HCT116 (cell line): ENCODE measurements at regions not wholly inside any gene's neighbourhood (a gene's known extent, or its start where the extent isn't known, plus 50 kb on each side); places are given as distances from the start of the nearest gene placed in this dataset.

Experiments
- ATAC-seq: fragments of 200-7000 bp; cut with Tn5 transposase; 2 replicates; pipeline ENCODE4 v1.9.1; 2020; ENCODE audit warnings: mild to moderate bottlenecking, moderate library complexity
- BruUV-seq: library from RNA; stranded (reverse); fragments of 400-500 nt; replicated peaks from 2 replicates; lab custom pipeline; 2021; lab: Mats Ljungman, UMichigan
- CTCF ChIA-PET: fragments of 300-600 bp; sonication (Branson Sonifier 250); formaldehyde crosslinking; loops from one replicate; lab custom pipeline; 2021; ENCODE audit warnings: antibody characterized with exemption; lab: Charles Lee
- POLR2A ChIA-PET: fragments of 300-600, 350-600 bp; sonication (Branson Sonifier 250); formaldehyde crosslinking; loops from one replicate; lab custom pipeline; 2021; ENCODE audit warnings: antibody characterized with exemption; lab: Charles Lee
- RAD21 ChIA-PET, 2 experiments: fragments of 300-600 bp; sonication (Branson Sonifier 250); formaldehyde crosslinking; loops; one replicate each; lab custom pipeline; 2023; ENCODE audit warnings: low total read pairs in 2 of 2; ENCODE audit not compliant: uncharacterized antibody in 2 of 2, unreplicated experiment in 2 of 2, low non-redundant PET in 1 of 2; lab: Charles Lee
- DNase-seq: peaks from one replicate; pipeline ENCODE4 v3.0.0-alpha.2; 2010; ENCODE audit warnings: low read depth, low spot score
- H2AFZ ChIP-seq: fragments of 200-600 bp; shearing (Covaris generic), sonication (generic); 2 replicates; pipeline ENCODE4 v1.6.1; 2017; ENCODE audit warnings: low read depth, mixed run types, mixed read lengths, antibody characterized with exemption, low read length; ENCODE audit not compliant: poor library complexity, severe bottlenecking
- H3K27ac ChIP-seq: 2 replicates; pipeline ENCODE4 v1.5.1; 2012; ENCODE audit warnings: low read depth, low read length
- H3K27me3 ChIP-seq: fragments of 200-600 bp; sonication (generic); 2 replicates; pipeline ENCODE4 v1.6.1; 2016; ENCODE audit warnings: mixed run types, low read length, mixed read lengths; ENCODE audit not compliant: insufficient read depth
- H3K36me3 ChIP-seq, 2 experiments: fragments of 200-500 bp in 1 of 2; fragments of 200-600 bp in 1 of 2; sonication (Bioruptor generic) in 1 of 2; sonication (generic) in 1 of 2; 2 replicates each; pipeline versions ENCODE4 v1.5.1 to v1.6.1; 2014 to 2016; ENCODE audit warnings: low read length in 2 of 2, inconsistent platforms in 1 of 2, mixed read lengths in 1 of 2, mixed run types in 1 of 2; ENCODE audit not compliant: insufficient read depth in 2 of 2, control insufficient read depth in 1 of 2
- H3K4me1 ChIP-seq, 2 experiments: fragments of 200-600 bp in 1 of 2; sonication (generic) in 1 of 2; 2 replicates each; pipeline versions ENCODE4 v1.5.1 to v1.6.1; 2012 to 2017; ENCODE audit warnings: low read length in 2 of 2, inconsistent platforms in 1 of 2, mild to moderate bottlenecking in 1 of 2, mixed read lengths in 1 of 2, mixed run types in 1 of 2, moderate library complexity in 1 of 2; ENCODE audit not compliant: insufficient read depth in 2 of 2, control insufficient read depth in 1 of 2
- H3K4me2 ChIP-seq: fragments of 200-600 bp; sonication (generic); 2 replicates; pipeline ENCODE4 v1.6.1; 2017; ENCODE audit warnings: mixed run types, low read length, mixed read lengths
- H3K4me3 ChIP-seq, 2 experiments: fragments of 200-600 bp in 1 of 2; sonication (generic) in 1 of 2; replicated peaks in 1 of 2; 2 replicates each; pipeline ENCODE4 v1.5.1; 2011 to 2016; ENCODE audit warnings: low read length in 2 of 2, control low read depth in 1 of 2, low read depth in 1 of 2, mild to moderate bottlenecking in 1 of 2, mixed read lengths in 1 of 2, mixed run types in 1 of 2
- H3K79me2 ChIP-seq: fragments of 200-600 bp; sonication (generic); 2 replicates; pipeline ENCODE4 v1.6.1; 2017; ENCODE audit warnings: mild to moderate bottlenecking, mixed run types, low read length, moderate library complexity, mixed read lengths; ENCODE audit not compliant: insufficient read depth
- H3K9ac ChIP-seq: fragments of 200-600 bp; sonication (generic); 2 replicates; pipeline ENCODE4 v1.6.1; 2016; ENCODE audit warnings: low read length, mixed read lengths
- H3K9me2 ChIP-seq: fragments of 200-600 bp; sonication (generic), shearing (Covaris generic); 2 replicates; pipeline ENCODE4 v1.6.1; 2017; ENCODE audit warnings: mixed run types, mild to moderate bottlenecking, moderate library complexity; ENCODE audit not compliant: insufficient read depth
- H3K9me3 ChIP-seq, 2 experiments: fragments of 200-500 bp in 1 of 2; fragments of 200-600 bp in 1 of 2; sonication (Bioruptor generic) in 1 of 2; sonication (generic) in 1 of 2; 2 replicates each; pipeline ENCODE4 v1.6.1; 2014 to 2017; ENCODE audit warnings: low read length in 2 of 2, mixed read lengths in 2 of 2, inconsistent platforms in 1 of 2, low read depth in 1 of 2, mild to moderate bottlenecking in 1 of 2, mixed run types in 1 of 2, moderate library complexity in 1 of 2; ENCODE audit not compliant: control insufficient read depth in 1 of 2, insufficient read depth in 1 of 2
- H4K20me1 ChIP-seq: fragments of 200-600 bp; sonication (generic), shearing (Covaris generic); 2 replicates; pipeline ENCODE4 v1.6.1; 2017; ENCODE audit warnings: mixed run types, mild to moderate bottlenecking, moderate library complexity; ENCODE audit not compliant: insufficient read depth
- CEBPB ChIP-seq: IDR thresholded peaks from 2 replicates; pipeline ENCODE4 v1.6.1; 2012; ENCODE audit warnings: low read depth
- EZH2 ChIP-seq: fragments of 200-600 bp; sonication (generic); IDR thresholded peaks from 2 replicates; pipeline ENCODE4 v1.6.1; 2017; ENCODE audit warnings: antibody characterized with exemption, mixed run types
- JUND ChIP-seq: IDR thresholded peaks from 2 replicates; pipeline ENCODE4 v1.6.1; 2012
- POLR2AphosphoS5 ChIP-seq: IDR thresholded peaks from 2 replicates; pipeline ENCODE4 v1.6.1; 2011; ENCODE audit warnings: mild to moderate bottlenecking, low read depth, low read length, moderate library complexity
- REST ChIP-seq: IDR thresholded peaks from 2 replicates; pipeline ENCODE4 v1.6.1; 2012; ENCODE audit warnings: low read depth
- SIN3A ChIP-seq: IDR thresholded peaks from 2 replicates; pipeline ENCODE4 v1.6.1; 2012; ENCODE audit warnings: low read depth
- SP1 ChIP-seq: IDR thresholded peaks from 2 replicates; pipeline ENCODE4 v1.6.1; 2012; ENCODE audit warnings: low read depth
- TCF7L2 ChIP-seq: IDR thresholded peaks from 2 replicates; pipeline ENCODE4 v1.7.0; 2011; ENCODE audit warnings: borderline replicate concordance, inconsistent platforms; ENCODE audit not compliant: insufficient read depth, insufficient read length; ENCODE audit errors: extremely low read depth
- YY1 ChIP-seq: IDR thresholded peaks from 2 replicates; pipeline ENCODE4 v1.6.1; 2011; ENCODE audit warnings: low read length, low read depth, moderate library complexity, mild to moderate bottlenecking; ENCODE audit not compliant: insufficient replicate concordance; ENCODE audit errors: extremely low read depth
- ZBTB33 ChIP-seq: IDR thresholded peaks from 2 replicates; pipeline ENCODE4 v1.6.1; 2011; ENCODE audit warnings: mild to moderate bottlenecking, low read length, moderate library complexity; ENCODE audit not compliant: insufficient replicate concordance; ENCODE audit errors: extremely low read depth
- ZFX ChIP-seq: fragments of 450-650 bp; IDR thresholded peaks from 2 replicates; pipeline ENCODE4 v1.6.1; 2017
- ZNF274 ChIP-seq: fragments of 200-500 bp; sonication (Bioruptor generic); IDR thresholded peaks from 2 replicates; pipeline ENCODE4 v1.6.1; 2014; ENCODE audit warnings: mild to moderate bottlenecking, low read depth, low read length, inconsistent platforms
- intact Hi-C: fragments of 100-400 bp; cut with micrococcal nuclease; formaldehyde crosslinking; loops from 2 replicates; pipeline ENCODE4 v1.10.0; 2022
- TF ChIP-seq, protein P1 (sequence below): IDR thresholded peaks from 2 replicates; pipeline ENCODE4 v1.6.1; 2012

GRCh38 chr12:98439981-98440581 is 75.3 kb upstream of the TMPO start:
- CTCF ChIA-PET, result no interaction called here
- H3K4me1 ChIP-seq, result no peaks in the 10 kb centered on the region
- no peaks in the 10 kb centered on the region for H3K9me2 ChIP-seq
- no peak for DNase-seq
- no peak overlapping the region for H3K9ac ChIP-seq
- BruUV-seq, result no TSS peak
- POLR2A ChIA-PET, result no interaction called here
- no peak overlapping the region for H3K27ac ChIP-seq
- H3K4me3 ChIP-seq, result no peak overlapping the region
- intact Hi-C loops, result no loop called here
- no peaks in the 10 kb centered on the region for H3K9me3 ChIP-seq
- RAD21 ChIA-PET, result no interaction called here
- no peak for ATAC-seq
- H3K36me3 ChIP-seq, result no peaks in the 10 kb centered on the region
- no peak overlapping the region for H3K4me2 ChIP-seq
- H3K79me2 ChIP-seq, result no peaks in the 10 kb centered on the region
- H4K20me1 ChIP-seq, result no peaks in the 10 kb centered on the region
- TF ChIP-seq ZBTB33 (no peak), JUND (no peak), YY1 (no peak), EZH2 (no peak), TCF7L2 (no peak)
- H3K27me3 ChIP-seq, result no peaks in the 10 kb centered on the region
- no peak overlapping the region for H2AFZ ChIP-seq

GRCh38 chr12:98446060-98446459 is 69.3 kb upstream of the TMPO start:
- CTCF ChIA-PET, result no interaction called here

More at GRCh38 chr12:98446060-98446459, 69.3 kb upstream of the TMPO start:
- Histone ChIP-seq H4K20me1 (no peaks in the 10 kb centered on the region), H3K36me3 (no peaks in the 10 kb centered on the region), H3K4me1 (no peaks in the 10 kb centered on the region), H2AFZ (no peak overlapping the region), H3K4me3 (no peak overlapping the region), H3K9me2 (no peaks in the 10 kb centered on the region), H3K9ac (no peak overlapping the region), H3K27me3 (no peaks in the 10 kb centered on the region), H3K4me2 (no peak overlapping the region), H3K9me3 (no peaks in the 10 kb centered on the region), H3K27ac (no peak overlapping the region), H3K79me2 (no peaks in the 10 kb centered on the region)
- intact Hi-C loops, result no loop called here
- BruUV-seq, result no TSS peak
- DNase-seq (no peak), ATAC-seq (no peak)
- TF ChIP-seq POLR2AphosphoS5, result no peak
- TF ChIP-seq SIN3A, result no peak
- TF ChIP-seq ZNF274, result no peak
- no peak for TF ChIP-seq SP1
- TF ChIP-seq, protein P1, sequence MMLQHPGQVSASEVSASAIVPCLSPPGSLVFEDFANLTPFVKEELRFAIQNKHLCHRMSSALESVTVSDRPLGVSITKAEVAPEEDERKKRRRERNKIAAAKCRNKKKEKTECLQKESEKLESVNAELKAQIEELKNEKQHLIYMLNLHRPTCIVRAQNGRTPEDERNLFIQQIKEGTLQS, result no peak
- no peak for TF ChIP-seq ZBTB33
- TF ChIP-seq CEBPB, result no peak
- no peak for TF ChIP-seq ZFX
- no peak for TF ChIP-seq REST
- ChIA-PET RAD21 (no interaction called here), POLR2A (no interaction called here)
